IMR-90 (cell line): ENCODE measurements at regions not wholly inside any gene's neighbourhood (a gene's known extent, or its start where the extent isn't known, plus 50 kb on each side); places are given as distances from the start of the nearest gene placed in this dataset.

Experiments
- ATAC-seq: fragments of 200-7000 bp; cut with Tn5 transposase; 2 replicates; pipeline ENCODE4 v1.9.1; 2020; ENCODE audit warnings: low read depth, mild to moderate bottlenecking, moderate library complexity
- BruUV-seq: library from RNA; stranded (reverse); fragments of 400-500 nt; replicated peaks from 2 replicates; lab custom pipeline; 2021; lab: Mats Ljungman, UMichigan
- CTCF ChIA-PET: fragments of 300-600 bp; formaldehyde crosslinking; extraction: SDS; loops from one replicate; lab custom pipeline; 2021; ENCODE audit warnings: antibody characterized with exemption; lab: Yijun Ruan, JAX
- POLR2A ChIA-PET: fragments of 300-600 bp; sonication (Branson Sonifier 250); formaldehyde crosslinking; loops from one replicate; lab custom pipeline; 2022; ENCODE audit warnings: antibody characterized with exemption; ENCODE audit not compliant: unreplicated experiment; lab: Charles Lee
- DNase-seq: peaks from one replicate; pipeline ENCODE4 v3.0.0; 2013
- H2AFZ ChIP-seq: replicated peaks from 2 replicates; pipeline ENCODE3; 2013; ENCODE audit warnings: low read length, mild to moderate bottlenecking; ENCODE audit not compliant: poor library complexity
- H2AK5ac ChIP-seq: 2 replicates; pipeline ENCODE4 v1.6.1; 2013; ENCODE audit warnings: low read depth, low read length, inconsistent platforms
- H2AK9ac ChIP-seq: replicated peaks from 2 replicates; pipeline ENCODE3; 2013; ENCODE audit warnings: mild to moderate bottlenecking, low read depth, low read length, moderate library complexity; ENCODE audit not compliant: poor library complexity
- H2BK120ac ChIP-seq: 2 replicates; pipeline ENCODE4 v1.6.1; 2013; ENCODE audit warnings: low read depth, low read length, inconsistent platforms
- H2BK15ac ChIP-seq: 3 replicates; pipeline ENCODE4 v1.6.1; 2013; ENCODE audit warnings: low read depth, low read length, inconsistent platforms
- H2BK20ac ChIP-seq: 2 replicates; pipeline ENCODE4 v1.6.1; 2013; ENCODE audit warnings: low read depth, mild to moderate bottlenecking, inconsistent platforms, low read length, moderate library complexity
- H2BK5ac ChIP-seq: 2 replicates; pipeline ENCODE4 v1.6.1; 2013; ENCODE audit warnings: mild to moderate bottlenecking, low read depth, low read length, inconsistent platforms; ENCODE audit not compliant: poor library complexity, severe bottlenecking
- H3K14ac ChIP-seq: replicated peaks from 2 replicates; pipeline ENCODE4 v1.6.1; 2013; ENCODE audit warnings: low read depth, low read length, inconsistent platforms
- H3K18ac ChIP-seq: 2 replicates; pipeline ENCODE4 v1.6.1; 2013; ENCODE audit warnings: low read depth, low read length, control low read depth
- H3K23ac ChIP-seq: 2 replicates; pipeline ENCODE4 v1.6.1; 2013; ENCODE audit warnings: low read depth, low read length, inconsistent platforms
- H3K27ac ChIP-seq: 2 replicates; pipeline ENCODE4 v1.5.1; 2013; ENCODE audit warnings: mild to moderate bottlenecking, control low read depth, low read length; ENCODE audit not compliant: insufficient read depth
- H3K27me3 ChIP-seq: 2 replicates; pipeline ENCODE4 v1.6.1; 2013; ENCODE audit warnings: low read length; ENCODE audit not compliant: control insufficient read depth, insufficient read depth
- H3K36me3 ChIP-seq: 2 replicates; pipeline ENCODE4 v1.6.1; 2013; ENCODE audit warnings: low read length, mixed read lengths; ENCODE audit not compliant: control insufficient read depth, insufficient read depth
- H3K4ac ChIP-seq: 2 replicates; pipeline ENCODE4 v1.6.1; 2013; ENCODE audit warnings: low read depth, low read length, inconsistent platforms
- H3K4me1 ChIP-seq: 2 replicates; pipeline ENCODE4 v1.6.1; 2013; ENCODE audit warnings: low read length, mixed read lengths; ENCODE audit not compliant: control insufficient read depth, insufficient read depth
- H3K4me2 ChIP-seq: 2 replicates; pipeline ENCODE4 v1.6.1; 2013; ENCODE audit warnings: low read depth, mild to moderate bottlenecking, control low read depth, low read length, moderate library complexity
- H3K4me3 ChIP-seq: 2 replicates; pipeline ENCODE4 v1.5.1; 2013; ENCODE audit warnings: low read depth, mild to moderate bottlenecking, control low read depth, low read length, moderate library complexity; ENCODE audit not compliant: insufficient read depth
- H3K56ac ChIP-seq: 2 replicates; pipeline ENCODE4 v1.6.1; 2013; ENCODE audit warnings: low read length, inconsistent platforms; ENCODE audit not compliant: insufficient read depth; ENCODE audit errors: extremely low read depth
- H3K79me1 ChIP-seq, 2 experiments: 2 replicates each; pipeline ENCODE4 v1.6.1; 2013; ENCODE audit warnings: low read length in 2 of 2, inconsistent platforms in 1 of 2, low read depth in 1 of 2
- H3K9ac ChIP-seq: 2 replicates; pipeline ENCODE4 v1.6.1; 2013; ENCODE audit warnings: low read depth, low read length, control low read depth
- H3K9me1 ChIP-seq: 2 replicates; pipeline ENCODE4 v1.6.1; 2013; ENCODE audit warnings: low read length, inconsistent platforms; ENCODE audit not compliant: insufficient read depth
- H3K9me3 ChIP-seq: 2 replicates; pipeline ENCODE4 v1.6.1; 2013; ENCODE audit warnings: low read length; ENCODE audit not compliant: control insufficient read depth, insufficient read depth
- H4K20me1 ChIP-seq: 2 replicates; pipeline ENCODE4 v1.6.1; 2013; ENCODE audit warnings: low read length, inconsistent platforms; ENCODE audit not compliant: insufficient read depth
- H4K5ac ChIP-seq: 2 replicates; pipeline ENCODE4 v1.6.1; 2013; ENCODE audit warnings: mild to moderate bottlenecking, low read depth, low read length, control low read depth
- H4K8ac ChIP-seq, 2 experiments: 2 replicates each; pipeline ENCODE4 v1.6.1; 2013; ENCODE audit warnings: low read depth in 2 of 2, low read length in 2 of 2, control low read depth in 1 of 2, inconsistent platforms in 1 of 2
- H4K91ac ChIP-seq: 2 replicates; pipeline ENCODE4 v1.6.1; 2013; ENCODE audit warnings: low read depth, low read length, inconsistent platforms; ENCODE audit not compliant: insufficient read depth
- BHLHE40 ChIP-seq: fragments of 150-350 bp; IDR thresholded peaks from 2 replicates; pipeline ENCODE4 v1.6.1; 2016; ENCODE audit warnings: mild to moderate bottlenecking, low read depth, low read length
- CEBPB ChIP-seq: IDR thresholded peaks from 2 replicates; pipeline ENCODE4 v1.6.1; 2012; ENCODE audit warnings: low read depth, low read length, improper control_type of control experiment
- CHD1 ChIP-seq: IDR thresholded peaks from 2 replicates; pipeline ENCODE4 v1.6.1; 2012; ENCODE audit warnings: low read depth, low read length, improper control_type of control experiment
- MAFK ChIP-seq: IDR thresholded peaks from 2 replicates; pipeline ENCODE4 v1.6.1; 2012; ENCODE audit warnings: low read depth, low read length, improper control_type of control experiment
- MAZ ChIP-seq: IDR thresholded peaks from 2 replicates; pipeline ENCODE4 v1.6.1; 2012; ENCODE audit warnings: low read depth, mild to moderate bottlenecking, low read length, improper control_type of control experiment, moderate library complexity, borderline replicate concordance
- POLR2A ChIP-seq: IDR thresholded peaks from 2 replicates; pipeline ENCODE4 v1.6.1; 2012; ENCODE audit warnings: mild to moderate bottlenecking, low read depth, low read length
- RAD21 ChIP-seq: IDR thresholded peaks from 2 replicates; pipeline ENCODE4 v1.6.1; 2012; ENCODE audit warnings: low read length, improper control_type of control experiment
- SMC3 ChIP-seq: fragments of 150-350 bp; IDR thresholded peaks from 2 replicates; pipeline ENCODE4 v1.6.1; 2016; ENCODE audit warnings: low read depth, mild to moderate bottlenecking, antibody characterized with exemption, low read length, moderate library complexity
- WGBS, 2 experiments: methylation state at CpG; one replicate each; pipeline versions ENCODE4 v1.1.5 to v1.1.7; 2013; ENCODE audit warnings: missing lambda C conversion rate in 2 of 2; ENCODE audit not compliant: insufficient read length in 1 of 2; ENCODE audit errors: extremely low coverage in 2 of 2; 5-methylcytosine and 5-hydroxymethylcytosine counted together
- dilution Hi-C: fragments of 300-500 bp; cut with HindIII; formaldehyde crosslinking; loops from one replicate; pipeline ENCODE4 v1.14.3; 2018; ENCODE audit warnings: low sequenced_read_pairs; ENCODE audit not compliant: unreplicated experiment
- in situ Hi-C: fragments of 300-500 bp; cut with MboI; formaldehyde crosslinking; loops from 3 replicates; pipeline ENCODE4 v1.14.3; 2019; ENCODE audit warnings: low sequenced_read_pairs, inconsistent platforms, mixed read lengths
- intact Hi-C: fragments of 100-400 bp; cut with micrococcal nuclease; formaldehyde crosslinking; loops from 2 replicates; pipeline ENCODE4 v1.10.0; 2022
- TF ChIP-seq, protein P1 (sequence below): fragments of 150-350 bp; IDR thresholded peaks from 2 replicates; pipeline ENCODE4 v1.6.1; 2017; ENCODE audit warnings: mild to moderate bottlenecking, antibody characterized with exemption, low read length, low read depth
- TF ChIP-seq, protein P2 (sequence below): fragments of 150-350 bp; IDR thresholded peaks from 2 replicates; pipeline ENCODE4 v1.6.1; 2016; ENCODE audit warnings: low read depth, mild to moderate bottlenecking, low read length, moderate library complexity, borderline replicate concordance

DNA sequence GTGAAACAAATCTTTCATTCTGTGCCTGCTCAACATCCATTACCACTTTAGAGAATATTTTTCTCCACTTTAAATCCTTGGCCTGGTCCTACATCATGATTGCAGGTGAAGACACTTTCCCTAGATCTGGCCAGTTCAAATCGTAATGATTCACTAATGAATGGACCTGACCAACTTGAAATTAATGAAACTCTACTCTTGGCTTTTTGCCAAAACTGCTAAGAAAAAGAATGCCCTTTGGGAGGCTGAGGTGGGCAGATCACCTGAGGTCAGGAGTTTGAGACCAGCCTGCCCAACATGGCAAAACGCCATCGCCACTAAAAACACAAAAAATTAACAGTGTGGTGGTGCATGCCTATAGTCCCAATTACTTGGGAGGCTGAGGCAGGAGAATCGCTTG, 1082.6 kb upstream of the LCORL start:
- H3K56ac ChIP-seq: no peak overlapping the region
- no peaks in the 10 kb centered on the region for H4K20me1 ChIP-seq
- CTCF ChIA-PET: no interaction called here
- H4K8ac ChIP-seq: no peak overlapping the region
- H2BK20ac ChIP-seq: no peak overlapping the region
- POLR2A ChIA-PET: no interaction called here
- no CpG with 5 or more reads among the region's 4 CpGs for WGBS, 2 experiments
- dilution Hi-C loops (no loop called here), in situ Hi-C loops (no loop called here), intact Hi-C loops (no loop called here)
- H2AFZ ChIP-seq: no peak overlapping the region
- no peak overlapping the region for H3K4me2 ChIP-seq
- no peak overlapping the region for H3K27ac ChIP-seq
- no peak overlapping the region for H3K23ac ChIP-seq
- H3K4me3 ChIP-seq: no peak overlapping the region
- no peak for ATAC-seq
- no peaks in the 10 kb centered on the region for H3K79me1 ChIP-seq
- DNase-seq: no peak
- H3K14ac ChIP-seq: no peak overlapping the region
- no peak overlapping the region for H4K91ac ChIP-seq
- H3K4me1 ChIP-seq: no peaks in the 10 kb centered on the region
- H4K5ac ChIP-seq: no peak overlapping the region
- BruUV-seq: no TSS peak
- H3K9me3 ChIP-seq: no peaks in the 10 kb centered on the region; the same call in 1 of the 2 replicates
- no peak overlapping the region for H3K18ac ChIP-seq
- no peak overlapping the region for H3K9ac ChIP-seq
- H3K36me3 ChIP-seq: no peaks in the 10 kb centered on the region
- TF ChIP-seq SMC3 (no peak), CHD1 (no peak), BHLHE40 (no peak), CEBPB (no peak), MAZ (no peak), MAFK (no peak), POLR2A (no peak), RAD21 (no peak)
- TF ChIP-seq, protein P1, sequence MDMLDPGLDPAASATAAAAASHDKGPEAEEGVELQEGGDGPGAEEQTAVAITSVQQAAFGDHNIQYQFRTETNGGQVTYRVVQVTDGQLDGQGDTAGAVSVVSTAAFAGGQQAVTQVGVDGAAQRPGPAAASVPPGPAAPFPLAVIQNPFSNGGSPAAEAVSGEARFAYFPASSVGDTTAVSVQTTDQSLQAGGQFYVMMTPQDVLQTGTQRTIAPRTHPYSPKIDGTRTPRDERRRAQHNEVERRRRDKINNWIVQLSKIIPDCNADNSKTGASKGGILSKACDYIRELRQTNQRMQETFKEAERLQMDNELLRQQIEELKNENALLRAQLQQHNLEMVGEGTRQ: no peak
- TF ChIP-seq, protein P2, sequence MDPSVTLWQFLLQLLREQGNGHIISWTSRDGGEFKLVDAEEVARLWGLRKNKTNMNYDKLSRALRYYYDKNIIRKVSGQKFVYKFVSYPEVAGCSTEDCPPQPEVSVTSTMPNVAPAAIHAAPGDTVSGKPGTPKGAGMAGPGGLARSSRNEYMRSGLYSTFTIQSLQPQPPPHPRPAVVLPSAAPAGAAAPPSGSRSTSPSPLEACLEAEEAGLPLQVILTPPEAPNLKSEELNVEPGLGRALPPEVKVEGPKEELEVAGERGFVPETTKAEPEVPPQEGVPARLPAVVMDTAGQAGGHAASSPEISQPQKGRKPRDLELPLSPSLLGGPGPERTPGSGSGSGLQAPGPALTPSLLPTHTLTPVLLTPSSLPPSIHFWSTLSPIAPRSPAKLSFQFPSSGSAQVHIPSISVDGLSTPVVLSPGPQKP: no peak
- no peaks in the 10 kb centered on the region for H3K9me1 ChIP-seq
- H2BK15ac ChIP-seq: no peak overlapping the region
- no peaks in the 10 kb centered on the region for H3K27me3 ChIP-seq
- H2BK5ac ChIP-seq: no peak overlapping the region
- no peak overlapping the region for H2BK120ac ChIP-seq
- H2AK9ac ChIP-seq: no peak overlapping the region
- H2AK5ac ChIP-seq: no peak overlapping the region
- H3K4ac ChIP-seq: no peak overlapping the region
